ENCODE measurements at regions not wholly inside any gene's neighbourhood (a gene's known extent, or its start where the extent isn't known, plus 50 kb on each side); places are given as distances from the start of the nearest gene placed in this dataset.
A peak's percentile ranks its signal among the peaks of the same experiment; 100 is the strongest.
"Not testable (repeated sequence)": the region's sequence is repeated elsewhere in the genome, so short reads cannot be mapped to it uniquely, and the experiment has no call there.

DNA sequence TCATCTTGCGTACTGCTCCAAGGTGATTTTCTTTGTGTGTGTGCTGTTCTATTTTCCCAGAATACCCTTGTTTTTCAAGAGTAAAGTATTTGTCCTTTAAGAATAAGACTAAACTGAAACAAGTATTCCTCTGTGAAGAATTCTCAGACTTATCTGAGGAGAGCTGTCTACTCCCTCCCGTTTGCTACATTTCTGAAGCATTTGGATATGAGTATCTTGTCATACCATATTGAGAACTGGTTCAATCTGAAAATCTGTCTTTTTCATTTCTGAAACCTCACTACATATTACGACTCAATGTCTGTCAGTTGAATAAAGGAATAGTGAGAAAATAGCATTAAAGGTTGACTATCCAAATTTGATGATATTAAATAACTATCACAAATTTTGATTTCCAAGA, 159.4 kb downstream of the PMAIP1 start:
- DNase-seq = no peak

DNA sequence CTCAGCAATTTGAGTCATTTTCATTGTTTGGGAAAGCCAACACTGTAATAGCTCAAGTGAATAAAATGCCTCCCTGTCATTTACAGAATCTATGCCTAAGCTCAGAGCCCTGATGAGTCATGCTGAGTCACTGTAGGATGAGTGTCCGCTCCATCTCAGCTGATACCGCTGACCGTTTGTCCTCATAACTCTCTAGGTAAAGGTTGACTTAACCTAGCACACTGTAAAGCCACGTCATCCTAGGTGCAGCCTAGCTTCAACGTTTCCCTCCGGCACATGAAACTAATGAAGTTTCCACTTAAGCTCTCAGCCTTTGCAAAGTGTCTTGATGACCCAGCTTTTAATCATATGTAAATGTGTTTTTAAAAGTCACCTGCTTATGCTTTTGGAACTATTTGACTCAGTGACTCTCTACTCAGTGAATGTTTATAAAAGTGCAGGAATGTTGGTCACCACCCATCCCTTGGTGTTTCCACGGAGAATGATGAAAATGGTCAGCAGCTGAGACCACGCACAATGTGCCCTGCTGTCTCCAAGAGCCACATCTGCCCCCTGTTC, 154.0 kb downstream of the PMAIP1 start:
- no peak for DNase-seq

- no peak for DNase-seq
Observed at GRCh38 chr18:60050821-60051220, 151.0 kb downstream of the PMAIP1 start.

GRCh38 chr18:60049172-60049571, 149.4 kb downstream of the PMAIP1 start:
- no peak for DNase-seq

DNA sequence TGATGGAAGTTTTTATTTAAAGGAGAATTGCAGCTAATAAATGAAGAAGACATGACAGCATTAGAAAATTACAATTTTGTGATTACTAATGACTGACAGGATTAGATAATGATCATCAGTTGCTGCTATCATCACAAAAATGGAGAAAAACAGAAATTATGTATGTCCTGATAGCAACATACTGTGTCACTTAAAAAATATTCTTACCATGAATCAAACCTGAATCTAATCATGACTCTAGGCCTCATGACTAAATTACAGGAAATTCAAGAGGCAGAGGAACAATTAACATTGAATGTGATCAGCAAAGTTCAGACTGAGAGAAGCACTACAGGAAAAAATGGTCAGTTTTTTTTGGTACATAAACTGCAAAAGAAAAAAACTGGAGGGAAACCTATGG, 147.8 kb downstream of the PMAIP1 start:
- no peak for DNase-seq

- no peak for DNase-seq
Observed at GRCh38 chr18:60044290-60045006, 144.7 kb downstream of the PMAIP1 start.

GRCh38 chr18:60040971-60041370, 141.2 kb downstream of the PMAIP1 start:
- no peak for DNase-seq

- DNase-seq = no peak
Observed at GRCh38 chr18:60038731-60039130, 138.9 kb downstream of the PMAIP1 start.

GRCh38 chr18:60027397-60027796, 127.6 kb downstream of the PMAIP1 start:
- DNase-seq = peak; percentile 63

DNA sequence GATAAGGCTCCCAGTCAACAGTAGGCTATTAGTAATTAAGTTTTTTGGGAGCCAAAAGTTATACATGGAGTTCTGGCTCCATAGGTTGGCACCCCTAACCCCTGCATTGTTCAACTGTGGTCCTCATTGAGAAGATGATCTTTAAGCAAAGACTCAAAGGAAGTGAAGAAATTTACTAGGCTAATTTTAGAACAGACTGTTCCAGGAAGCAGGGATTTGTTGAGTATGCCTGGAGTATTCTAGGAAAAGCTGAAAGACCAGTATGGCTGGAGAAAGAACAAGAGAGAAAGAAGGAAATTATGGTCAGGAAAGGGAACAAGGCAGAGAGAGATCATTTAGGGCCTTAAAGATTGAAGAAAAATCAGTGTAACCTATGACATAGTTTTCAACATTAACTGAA, 125.1 kb downstream of the PMAIP1 start:
- DNase-seq = no peak

- DNase-seq = no peak
Observed at GRCh38 chr18:60024345-60024744, 124.5 kb downstream of the PMAIP1 start.

GRCh38 chr18:60022671-60023276, 123.0 kb downstream of the PMAIP1 start:
- no peak for DNase-seq

DNA sequence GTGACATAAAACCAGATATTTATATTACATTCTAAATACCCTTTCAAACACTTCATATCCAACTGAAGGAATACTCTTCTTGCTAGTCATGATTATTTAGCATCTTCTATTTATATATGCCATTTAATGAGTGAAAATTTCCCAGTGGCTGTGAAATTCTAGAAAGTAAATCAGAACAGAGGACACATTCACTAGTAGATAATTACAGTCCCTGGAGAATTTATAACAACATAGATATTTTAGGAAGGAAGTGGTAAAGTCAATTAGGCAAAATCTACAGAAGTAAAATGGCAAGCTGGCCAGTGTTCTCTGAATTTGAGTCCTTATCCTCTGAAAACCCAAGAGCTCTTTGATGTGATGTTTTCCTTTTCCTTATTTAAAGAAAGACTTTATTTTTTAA, 121.8 kb downstream of the PMAIP1 start:
- DNase-seq = no peak

DNA sequence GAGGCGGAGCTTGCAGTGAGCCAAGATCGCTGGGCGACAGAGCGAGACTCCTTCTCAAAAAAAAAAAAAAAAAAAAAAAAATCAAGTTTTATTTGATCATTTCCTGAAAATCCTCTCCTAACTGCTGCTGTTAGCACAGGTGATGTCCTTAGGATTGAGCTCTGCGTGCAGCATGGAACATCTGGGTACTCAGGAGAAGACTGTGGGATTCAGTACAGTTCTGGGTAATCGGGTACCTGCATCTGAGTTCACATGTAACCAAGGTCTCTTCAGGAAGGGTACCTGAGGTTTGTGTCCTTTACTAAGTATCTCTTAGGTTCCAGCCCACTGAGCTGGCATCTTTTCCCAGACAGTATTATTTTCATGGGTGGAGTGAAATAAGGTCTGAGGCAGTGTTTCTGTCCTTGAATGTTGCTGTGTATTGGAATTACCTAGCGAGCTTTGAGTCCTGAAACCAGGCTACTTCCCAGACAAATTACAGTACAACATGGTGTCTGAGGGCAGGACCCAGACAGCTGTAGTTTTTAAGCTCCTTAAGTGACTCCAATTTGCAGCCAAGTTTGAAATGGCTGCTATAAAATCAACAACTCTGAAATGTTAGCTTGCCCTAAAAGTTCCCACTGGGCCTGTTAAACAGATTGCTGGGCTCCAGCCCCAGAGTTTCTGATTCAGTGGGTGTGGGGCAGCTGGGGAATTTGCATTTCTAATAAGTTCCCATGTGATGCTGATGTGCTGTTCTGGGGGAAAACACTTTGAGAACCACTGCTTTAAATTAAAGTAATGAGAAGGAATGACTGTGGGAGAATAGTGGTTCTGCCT, 120.5 kb downstream of the PMAIP1 start:
- no peak for DNase-seq

GRCh38 chr18:60019463-60019840, 119.7 kb downstream of the PMAIP1 start:
- no peak for DNase-seq

GRCh38 chr18:60018618-60019462, 119.0 kb downstream of the PMAIP1 start:
- no peak for DNase-seq

- peak; percentile 24 for DNase-seq
Observed at GRCh38 chr18:60018134-60018533, 118.3 kb downstream of the PMAIP1 start.

GRCh38 chr18:60017371-60017770, 117.6 kb downstream of the PMAIP1 start:
- DNase-seq = no peak

DNA sequence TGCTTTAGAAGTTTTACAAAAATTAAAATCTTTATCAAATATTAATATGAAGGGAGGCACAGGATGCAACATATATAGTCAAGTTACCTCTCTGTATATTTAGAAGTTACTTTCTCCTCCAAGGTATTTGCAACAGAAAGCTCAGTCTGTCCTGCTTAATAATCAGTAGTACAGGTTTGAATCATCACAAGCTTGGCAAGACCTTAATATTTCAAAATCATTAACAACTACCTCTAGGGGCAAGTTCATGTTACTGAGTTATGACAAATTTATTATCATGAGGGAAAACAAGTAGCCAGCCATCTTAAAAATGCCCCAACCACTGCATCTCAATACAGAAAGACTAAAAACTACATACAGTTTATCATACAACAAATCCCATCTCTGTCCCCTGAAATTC, 116.0 kb downstream of the PMAIP1 start:
- DNase-seq = not testable (repeated sequence)

DNA sequence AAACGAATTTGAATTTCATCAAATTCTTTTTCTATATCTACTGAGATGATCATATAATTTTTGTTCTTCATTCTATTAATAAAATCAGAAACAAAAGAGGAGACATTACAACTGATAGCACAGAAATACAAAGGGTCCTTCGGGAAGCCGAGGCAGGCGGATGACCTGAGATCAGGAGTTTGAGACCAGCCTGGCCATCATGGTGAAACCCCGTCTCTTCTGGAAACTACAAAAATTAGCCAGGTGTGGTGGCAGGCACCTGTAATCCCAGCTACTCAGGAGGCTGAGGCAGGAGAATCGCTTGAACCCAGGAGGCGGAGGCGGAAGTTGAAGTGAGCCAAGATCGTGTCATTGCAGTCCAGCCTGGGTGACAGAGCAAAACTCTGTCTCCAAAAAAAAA, 113.4 kb downstream of the PMAIP1 start:
- not testable (repeated sequence) for DNase-seq

DNA sequence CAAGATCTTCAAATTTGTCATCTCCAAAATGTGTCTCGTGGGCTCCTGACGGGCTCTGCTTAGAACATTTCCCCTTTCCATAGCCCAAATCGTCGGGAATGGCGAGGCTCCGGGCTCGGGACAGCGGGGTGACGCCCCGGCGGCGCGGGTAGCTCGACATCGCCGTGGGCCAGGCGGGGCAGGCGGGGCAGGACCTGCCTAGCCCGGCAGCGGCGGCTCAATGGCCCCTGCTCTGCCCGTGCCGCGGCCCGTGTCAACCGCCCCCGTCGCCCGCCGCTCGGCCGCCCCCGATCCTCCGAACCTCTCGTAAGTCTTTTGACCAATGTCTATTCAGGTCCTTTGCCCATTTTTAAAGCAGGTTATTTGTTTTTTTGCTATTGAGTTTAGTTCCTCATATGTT, 111.2 kb downstream of the PMAIP1 start:
- DNase-seq = no peak

DNA sequence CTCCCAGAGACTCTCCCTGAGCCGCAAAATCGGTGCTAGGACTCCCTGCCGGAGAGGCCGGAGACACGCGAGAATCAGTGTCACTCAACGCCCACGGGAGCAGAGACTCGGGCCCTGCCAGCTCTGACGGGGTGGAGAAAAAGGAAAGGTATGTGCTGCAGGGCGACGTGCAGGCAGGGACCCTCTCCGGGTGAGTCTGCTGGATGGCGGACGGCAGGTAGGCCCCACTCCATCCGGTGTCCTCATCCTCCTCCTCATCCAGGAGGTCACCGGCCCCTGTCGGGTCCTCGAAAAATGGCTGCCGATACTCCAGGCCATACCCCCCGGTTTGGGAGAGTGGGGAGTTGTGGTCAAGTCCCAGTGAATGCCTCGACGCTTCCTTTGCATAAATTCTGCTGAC, 110.7 kb downstream of the PMAIP1 start:
- DNase-seq = no peak

DNA sequence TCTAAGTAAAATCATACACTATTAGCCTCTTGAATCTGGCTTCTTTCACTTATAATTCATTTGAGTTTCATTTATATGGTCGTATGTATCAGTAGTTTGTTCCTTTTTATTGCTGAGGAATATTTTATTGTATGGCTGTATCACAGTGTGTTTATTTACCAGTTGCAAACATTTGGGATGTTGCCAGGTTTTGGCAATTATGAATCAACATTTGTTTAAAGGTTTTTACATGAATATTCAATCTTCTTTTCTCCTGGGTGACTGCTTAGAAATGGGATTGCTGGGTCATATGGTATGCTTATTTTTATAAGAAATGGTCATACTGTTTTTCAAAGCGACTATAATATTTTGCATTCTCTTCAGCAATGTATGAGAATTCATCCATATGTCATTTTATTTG, 107.9 kb downstream of the PMAIP1 start:
- peak; percentile 38 for DNase-seq

All from COR-L47 (cell line).